NCI-H2196 treated with DMSO at 0.1 percent for 48 hours (cell line): ENCODE measurements at regions not wholly inside any gene's neighbourhood (a gene's known extent, or its start where the extent isn't known, plus 50 kb on each side); places are given as distances from the start of the nearest gene placed in this dataset.

Experiments used
- DNase-seq: peaks from one replicate; lab custom pipeline; 2025; ENCODE audit not compliant: unreplicated experiment; lab: John Stamatoyannopoulos, UW

DNA sequence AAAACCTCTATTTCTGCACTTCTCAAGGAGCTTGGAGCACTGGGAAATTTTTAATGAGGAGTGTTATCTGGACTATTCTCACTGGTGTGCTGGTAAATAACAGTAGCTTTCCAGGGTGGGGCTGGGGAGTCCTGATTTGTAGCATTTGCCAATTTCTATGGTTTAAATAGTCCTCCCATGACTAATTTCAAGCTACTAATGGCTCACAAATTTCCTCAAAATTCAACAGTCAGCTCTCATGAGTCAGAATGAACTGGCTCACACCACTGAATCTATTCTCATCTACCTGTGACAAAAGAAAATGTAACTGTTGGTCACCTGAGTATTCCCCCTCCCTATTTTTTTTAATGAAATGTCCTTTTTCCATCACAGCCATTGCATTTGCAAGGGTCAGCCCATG is 449.6 kb downstream of the KIF16B start:
- no peak for DNase-seq

DNA sequence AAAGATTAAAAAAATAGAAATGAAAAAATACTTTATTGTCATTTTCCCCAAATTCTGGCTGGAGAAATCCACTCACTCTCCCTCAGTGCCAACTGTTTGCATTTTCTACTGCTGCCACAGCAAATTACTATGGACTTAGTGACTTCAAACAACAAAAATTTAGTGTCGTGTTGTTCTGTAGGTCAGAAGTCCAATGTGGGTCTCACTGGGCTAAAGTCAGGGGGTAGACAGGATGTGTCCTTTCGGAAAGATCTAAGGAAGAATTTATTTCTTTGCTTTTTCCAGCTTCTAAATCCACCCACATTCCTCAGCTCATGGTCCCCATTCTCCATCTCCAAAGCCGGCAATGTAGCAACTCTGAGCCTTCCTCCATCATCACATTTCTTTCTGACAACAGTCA is 453.3 kb downstream of the KIF16B start:
- DNase-seq, result no peak

DNA sequence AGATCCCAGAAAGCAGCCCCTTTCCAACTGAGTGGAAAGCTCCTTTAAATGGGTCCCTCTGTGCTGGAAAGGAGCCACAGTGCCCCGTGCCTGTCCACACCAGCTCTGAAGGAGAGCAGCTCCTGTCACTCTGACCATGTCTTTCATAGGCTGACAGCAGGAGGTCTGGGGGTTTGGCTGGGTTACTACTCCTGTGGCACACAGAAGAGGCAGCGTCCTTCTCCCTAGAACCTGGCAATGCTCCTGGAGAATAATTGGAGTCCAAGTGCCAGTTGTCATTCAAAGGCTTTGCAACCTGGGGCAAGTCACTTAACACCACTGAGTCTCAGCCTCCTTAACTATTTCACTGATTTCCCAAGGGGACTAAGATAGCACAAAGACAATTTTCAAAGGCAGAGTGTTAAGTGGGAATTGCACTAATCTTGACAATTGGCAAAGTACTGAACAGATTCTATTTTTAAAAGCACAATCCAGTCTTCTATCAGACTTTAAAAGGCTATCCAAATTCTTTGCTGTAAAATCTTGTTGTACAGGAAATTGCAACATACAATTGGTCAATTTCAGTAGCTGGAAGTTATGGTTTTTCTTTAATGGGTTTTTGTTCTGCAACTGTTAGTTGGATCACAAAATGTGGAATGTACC is 457.2 kb downstream of the KIF16B start:
- no peak for DNase-seq

DNA sequence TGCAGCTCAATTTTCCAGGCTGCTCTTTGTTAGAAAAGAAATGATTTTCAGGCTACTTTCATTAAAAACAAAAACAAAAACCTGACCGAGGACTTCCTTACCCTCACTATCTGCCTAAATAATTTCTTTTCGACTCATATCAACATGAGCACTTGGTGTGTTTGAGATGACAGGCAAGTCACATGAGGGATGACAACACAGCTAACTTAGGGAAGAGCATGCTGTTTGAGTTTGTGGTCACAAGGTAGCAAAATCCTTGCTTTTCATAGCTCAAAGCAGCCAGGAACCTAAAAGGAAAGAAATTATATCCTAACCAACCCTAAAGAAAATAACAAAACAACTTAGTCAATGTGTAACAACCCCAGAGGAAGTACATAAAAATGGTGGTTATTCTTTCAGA is 459.5 kb downstream of the KIF16B start:
- DNase-seq, result no peak

DNA sequence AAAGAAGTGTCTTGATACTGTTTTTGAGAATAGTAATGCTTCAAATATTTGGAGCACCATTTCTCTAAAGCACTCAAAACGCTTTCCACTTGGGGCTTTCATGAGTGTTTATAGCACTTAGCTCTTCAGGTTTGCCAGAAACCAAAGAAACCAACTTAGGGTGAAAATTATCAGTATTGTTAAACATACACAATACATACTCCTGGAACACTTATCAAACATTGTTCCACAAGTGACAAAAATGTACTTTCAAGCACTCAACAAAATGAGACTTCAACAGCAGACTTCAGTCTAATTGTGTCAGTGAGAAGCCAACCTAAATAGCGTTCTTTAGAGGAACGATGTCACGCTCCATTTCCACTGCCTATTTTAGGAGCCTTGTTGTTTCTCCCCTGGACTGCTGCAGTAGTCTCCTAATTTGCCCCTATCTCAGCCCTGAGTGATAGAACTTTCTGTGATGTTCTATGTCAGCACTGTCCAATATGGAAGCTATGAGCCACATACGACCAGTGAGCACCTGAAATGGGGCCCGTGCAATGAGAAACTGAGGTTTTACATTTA is 461.3 kb downstream of the KIF16B start:
- DNase-seq, result no peak

DNA sequence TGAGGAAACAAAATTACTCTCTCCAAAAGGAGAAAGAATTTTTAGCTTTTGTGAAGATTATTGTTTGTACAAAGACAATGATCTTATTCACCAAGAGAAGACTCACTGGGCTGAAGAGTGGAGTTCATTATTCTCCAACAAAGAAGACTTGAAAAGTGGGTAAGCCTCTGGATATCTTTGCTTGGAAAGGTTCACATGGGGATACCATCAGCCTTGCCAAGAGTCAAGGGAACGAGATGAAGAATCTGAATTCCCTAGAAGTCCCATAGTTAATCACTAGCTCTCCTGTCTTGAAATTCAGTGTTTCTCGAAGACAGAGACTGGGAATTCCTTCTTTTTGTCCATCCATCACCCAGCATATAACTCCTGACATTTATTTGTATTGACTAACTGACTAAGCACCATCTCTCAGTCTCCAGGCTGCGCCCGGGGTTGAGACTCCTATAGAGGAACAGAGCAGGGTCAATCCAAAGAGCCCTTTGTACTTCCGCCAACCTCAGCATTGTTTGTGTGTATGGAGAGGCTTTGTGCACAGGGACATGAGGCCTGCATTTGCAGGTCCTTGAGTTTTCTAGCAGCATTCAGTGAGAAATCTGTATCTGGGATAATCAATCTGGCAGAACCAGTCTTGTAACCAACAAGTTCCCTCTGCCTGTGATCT is 461.9 kb downstream of the KIF16B start:
- no peak for DNase-seq

DNA sequence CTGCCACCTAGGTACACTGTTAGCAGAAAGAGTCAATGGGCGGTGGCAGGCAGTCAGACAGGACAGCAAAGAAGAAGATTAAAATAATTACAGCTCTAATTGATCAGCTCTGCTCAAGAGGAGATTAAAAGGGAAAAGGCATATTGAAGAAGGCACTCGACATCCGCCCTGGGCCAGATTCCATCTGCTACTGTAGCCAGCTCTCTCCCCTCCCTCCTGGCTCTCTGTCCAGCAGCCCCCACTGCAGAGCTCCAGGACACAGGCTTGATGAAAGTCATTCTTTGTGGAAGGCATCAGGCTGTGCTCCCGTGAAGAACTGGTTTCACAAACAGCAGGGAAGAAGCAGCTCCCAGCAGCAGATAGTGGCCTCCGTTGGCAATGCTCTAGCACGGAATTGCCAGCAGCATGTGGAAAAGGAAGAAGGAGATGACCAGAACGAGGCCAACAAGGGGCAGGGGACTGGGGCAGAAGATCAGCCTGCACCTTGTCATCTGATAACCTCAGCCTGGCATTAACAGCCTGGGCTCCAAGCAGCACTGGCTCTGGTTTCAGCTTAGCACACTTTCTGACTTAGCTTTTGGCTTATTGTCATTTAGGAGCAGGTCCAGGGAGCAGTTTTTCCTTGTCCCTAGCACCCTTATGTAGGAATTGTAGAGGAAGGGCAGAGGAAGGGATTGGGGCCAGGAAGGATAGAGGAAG is 465.9 kb downstream of the KIF16B start:
- DNase-seq, result peak; percentile 45

DNA sequence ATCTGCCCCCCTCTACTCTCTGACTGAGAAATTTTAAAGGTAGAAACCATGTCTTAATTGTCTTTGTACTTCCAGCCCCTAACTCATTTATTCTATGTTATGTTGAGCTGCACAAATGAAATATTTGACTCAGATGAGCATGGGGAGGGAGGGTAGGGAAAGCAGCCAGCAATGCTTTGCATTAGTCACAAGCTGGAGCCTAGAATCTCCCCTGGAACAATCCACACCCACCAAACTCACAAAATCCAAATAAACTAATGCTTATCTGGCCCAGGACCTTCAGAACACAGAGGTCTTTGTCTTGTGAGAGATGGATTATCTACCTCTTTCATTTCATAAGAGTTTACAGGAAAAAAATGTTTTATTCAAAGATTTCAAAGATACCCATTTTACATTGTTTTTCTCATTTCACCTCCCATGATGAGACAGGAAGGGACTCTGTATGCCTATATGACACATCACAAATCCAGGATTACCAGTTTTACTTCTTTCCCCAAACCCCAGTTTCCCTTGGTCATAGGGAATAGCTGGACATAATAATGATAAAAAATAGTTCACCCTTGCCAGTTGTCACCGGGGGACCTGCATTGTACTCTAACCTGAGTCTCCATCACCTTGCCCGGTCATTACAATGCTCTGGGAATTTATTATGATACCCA is 466.9 kb downstream of the KIF16B start:
- DNase-seq, result no peak

DNA sequence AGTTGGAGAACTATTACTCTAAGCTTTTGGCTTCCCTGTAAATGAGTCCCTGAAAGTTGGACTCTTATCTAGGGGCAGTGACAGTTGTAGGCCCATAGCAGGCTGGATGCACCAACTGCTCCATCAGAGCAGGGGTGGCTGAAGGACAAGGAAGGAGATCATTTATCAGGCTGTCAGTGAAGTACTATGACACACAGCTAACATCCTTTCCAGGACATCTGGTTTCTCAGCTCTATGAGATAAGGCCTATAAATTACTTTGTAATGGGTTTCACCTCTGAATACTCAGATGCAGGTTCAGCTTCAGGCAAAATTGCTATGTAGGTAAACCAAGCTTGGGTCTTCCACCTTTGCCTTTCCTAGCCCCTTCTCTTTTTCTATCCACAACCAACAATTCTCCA is 468.5 kb downstream of the KIF16B start:
- DNase-seq, result no peak
